AG09319 (cell line): ENCODE measurements at regions not wholly inside any gene's neighbourhood (a gene's known extent, or its start where the extent isn't known, plus 50 kb on each side); places are given as distances from the start of the nearest gene placed in this dataset.

Experiments used
- DNase-seq: peaks from one replicate; pipeline ENCODE4 v3.0.0-alpha.2; 2010; ENCODE audit warnings: low read depth; ENCODE audit errors: extremely low read depth
- TF ChIP-seq, protein P1 (sequence below): IDR thresholded peaks from 2 replicates; pipeline ENCODE4 v1.5.1; 2011; ENCODE audit warnings: low read depth, mild to moderate bottlenecking, inconsistent platforms, low read length, moderate library complexity

DNA sequence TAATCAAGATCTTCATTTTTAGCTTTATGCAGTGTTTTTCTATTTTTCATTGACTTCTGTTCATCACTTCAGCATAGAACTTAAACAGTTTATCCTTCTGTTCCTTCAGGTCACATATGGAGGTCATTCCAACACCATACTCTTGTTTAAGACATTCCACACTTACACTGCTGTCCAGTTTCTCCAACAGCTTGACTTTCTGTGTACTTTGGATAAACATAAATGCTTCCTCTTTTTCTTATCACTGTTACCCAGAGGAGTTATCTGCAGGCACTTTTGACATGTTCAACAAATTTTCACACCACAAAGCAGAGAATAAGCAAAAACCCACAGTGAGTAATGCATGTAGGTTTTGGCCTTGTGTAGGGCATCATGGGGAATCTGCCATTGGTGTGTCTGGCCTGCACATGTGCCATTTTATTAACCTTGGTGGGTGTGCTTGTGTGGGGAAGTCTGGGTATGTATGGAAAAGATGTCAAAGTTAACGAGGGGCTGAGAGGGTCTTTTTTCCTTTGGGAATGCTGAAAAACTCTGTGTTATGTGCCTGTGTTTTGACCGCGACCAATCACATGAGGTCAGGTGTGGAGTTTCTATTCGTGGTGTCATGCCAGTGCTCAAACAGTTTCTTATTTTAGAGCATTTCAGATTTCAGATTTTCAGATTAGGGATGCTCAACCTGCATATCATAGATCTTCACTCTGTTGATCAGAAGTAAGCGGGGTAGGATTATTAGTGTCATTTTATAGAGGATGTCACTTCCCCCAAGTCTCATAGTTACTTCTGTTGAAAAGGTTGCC is 53.9 kb upstream of the ACVR1 start:
- no peak for DNase-seq
- TF ChIP-seq, protein P1, sequence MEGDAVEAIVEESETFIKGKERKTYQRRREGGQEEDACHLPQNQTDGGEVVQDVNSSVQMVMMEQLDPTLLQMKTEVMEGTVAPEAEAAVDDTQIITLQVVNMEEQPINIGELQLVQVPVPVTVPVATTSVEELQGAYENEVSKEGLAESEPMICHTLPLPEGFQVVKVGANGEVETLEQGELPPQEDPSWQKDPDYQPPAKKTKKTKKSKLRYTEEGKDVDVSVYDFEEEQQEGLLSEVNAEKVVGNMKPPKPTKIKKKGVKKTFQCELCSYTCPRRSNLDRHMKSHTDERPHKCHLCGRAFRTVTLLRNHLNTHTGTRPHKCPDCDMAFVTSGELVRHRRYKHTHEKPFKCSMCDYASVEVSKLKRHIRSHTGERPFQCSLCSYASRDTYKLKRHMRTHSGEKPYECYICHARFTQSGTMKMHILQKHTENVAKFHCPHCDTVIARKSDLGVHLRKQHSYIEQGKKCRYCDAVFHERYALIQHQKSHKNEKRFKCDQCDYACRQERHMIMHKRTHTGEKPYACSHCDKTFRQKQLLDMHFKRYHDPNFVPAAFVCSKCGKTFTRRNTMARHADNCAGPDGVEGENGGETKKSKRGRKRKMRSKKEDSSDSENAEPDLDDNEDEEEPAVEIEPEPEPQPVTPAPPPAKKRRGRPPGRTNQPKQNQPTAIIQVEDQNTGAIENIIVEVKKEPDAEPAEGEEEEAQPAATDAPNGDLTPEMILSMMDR: no peak

DNA sequence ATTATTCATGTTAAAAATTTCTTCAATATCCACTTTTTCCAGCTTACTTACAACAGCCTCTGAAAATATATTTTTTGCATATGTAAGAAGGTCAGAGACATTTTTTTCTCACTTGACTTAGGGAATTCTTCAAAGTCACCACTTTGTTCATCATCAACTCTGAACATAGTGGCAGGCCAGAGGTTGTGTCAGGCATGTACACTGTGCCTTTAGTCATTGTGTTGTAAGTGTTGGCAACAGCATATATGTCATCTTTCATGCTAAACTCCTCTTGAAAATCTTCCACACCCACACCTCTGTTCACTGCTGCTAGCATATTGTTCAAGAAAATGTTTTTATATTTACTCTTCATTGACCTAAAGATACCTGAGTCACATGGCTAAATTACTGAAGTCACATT is 52.2 kb upstream of the ACVR1 start:
- TF ChIP-seq, protein P1: no peak
- no peak for DNase-seq

DNA sequence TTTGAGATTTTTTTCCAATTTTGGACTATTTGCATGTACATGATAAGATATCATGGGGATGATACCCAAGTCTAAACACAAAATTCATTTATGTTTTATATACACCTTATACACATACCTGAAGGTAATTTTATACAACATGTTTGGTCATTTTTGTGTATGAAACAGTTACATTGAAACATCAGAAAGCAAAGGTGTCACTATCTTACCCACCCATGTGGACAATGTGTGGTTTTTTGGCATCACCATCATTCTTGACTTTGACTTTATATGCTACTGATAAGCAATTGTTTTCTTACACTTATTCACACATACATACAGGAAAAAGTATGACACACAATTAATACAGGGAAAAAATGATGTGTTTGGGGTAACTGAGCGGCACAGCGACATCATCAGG is 51.0 kb upstream of the ACVR1 start:
- DNase-seq: no peak

More for the DNA sequence above, 51.0 kb upstream of the ACVR1 start:
- TF ChIP-seq, protein P1: no peak
